Endothelial cell of umbilical vein (primary cell): ENCODE measurements at regions not wholly inside any gene's neighbourhood (a gene's known extent, or its start where the extent isn't known, plus 50 kb on each side); places are given as distances from the start of the nearest gene placed in this dataset.

Experiments
- BruUV-seq: library from RNA; stranded (reverse); fragments of 400-500 nt; replicated peaks from 2 replicates; lab custom pipeline; 2021; lab: Mats Ljungman, UMichigan
- CTCF ChIA-PET: fragments of 300-600, 350-600 bp; sonication (Branson Sonifier 250); formaldehyde crosslinking; loops from one replicate; lab custom pipeline; 2021; ENCODE audit warnings: antibody characterized with exemption, inconsistent platforms; lab: Charles Lee
- POLR2A ChIA-PET: fragments of 300-600, 350-600 bp; sonication (Branson Sonifier 250); formaldehyde crosslinking; loops from one replicate; lab custom pipeline; 2021; ENCODE audit warnings: antibody characterized with exemption, inconsistent platforms; lab: Charles Lee
- DNase-seq: peaks from one replicate; pipeline ENCODE4 v3.0.0-alpha.2; 2011; ENCODE audit warnings: low read depth, low spot score
- FAIRE-seq: peaks from 2 replicates; lab custom pipeline; 2011; peaks lifted over from hg19 to GRCh38; lab: Jason Lieb, UNC
- H2AFZ ChIP-seq: 2 replicates; pipeline ENCODE4 v1.6.0; 2012; ENCODE audit warnings: low read depth, low read length, control low read depth, inconsistent platforms
- H3K27ac ChIP-seq: 2 replicates; pipeline ENCODE4 v1.5.1; 2011; ENCODE audit warnings: low read depth, mild to moderate bottlenecking, control low read depth, low read length, moderate library complexity; ENCODE audit not compliant: insufficient read depth
- H3K27me3 ChIP-seq, 2 experiments: 2 replicates each; pipeline versions ENCODE4 v1.6.0 to v1.6.1; 2011; ENCODE audit warnings: low read length in 2 of 2, mixed read lengths in 1 of 2; ENCODE audit not compliant: control insufficient read depth in 2 of 2, insufficient read depth in 2 of 2
- H3K36me3 ChIP-seq, 2 experiments: 2 replicates in 1 of 2; 3 replicates in 1 of 2; pipeline ENCODE4 v1.5.1; 2011; ENCODE audit warnings: low read length in 2 of 2, mild to moderate bottlenecking in 1 of 2, moderate library complexity in 1 of 2; ENCODE audit not compliant: control insufficient read depth in 2 of 2, insufficient read depth in 2 of 2; ENCODE audit errors: extremely low read depth in 1 of 2
- H3K4me1 ChIP-seq: 3 replicates; pipeline ENCODE4 v1.5.1; 2011; ENCODE audit warnings: mild to moderate bottlenecking, low read length; ENCODE audit not compliant: control insufficient read depth, insufficient read depth; ENCODE audit errors: extremely low read depth
- H3K4me2 ChIP-seq: 2 replicates; pipeline ENCODE4 v1.6.1; 2011; ENCODE audit warnings: low read length, control low read depth, mixed read lengths; ENCODE audit not compliant: insufficient read depth
- H3K4me3 ChIP-seq, 3 experiments: fragments of 200-600 bp in 1 of 3; sonication (generic), shearing (Covaris generic) in 1 of 3; replicated peaks in 1 of 3; 2 replicates each; pipeline ENCODE4 v1.5.1; 2011 to 2016; ENCODE audit warnings: control low read depth in 3 of 3, low read length in 3 of 3, mild to moderate bottlenecking in 2 of 3, inconsistent platforms in 1 of 3, low read depth in 1 of 3, moderate library complexity in 1 of 3; ENCODE audit not compliant: insufficient read depth in 1 of 3
- H3K79me2 ChIP-seq: 2 replicates; pipeline ENCODE4 v1.6.0; 2012; ENCODE audit warnings: low read length, inconsistent platforms; ENCODE audit not compliant: control insufficient read depth, insufficient read depth
- H3K9ac ChIP-seq: replicated peaks from 2 replicates; pipeline ENCODE3; 2011; ENCODE audit warnings: low read length, control low read depth; ENCODE audit not compliant: insufficient read depth; ENCODE audit errors: extremely low read depth
- H3K9me1 ChIP-seq: replicated peaks from 3 replicates; pipeline ENCODE4 v1.6.0; 2011; ENCODE audit warnings: mild to moderate bottlenecking, low read length; ENCODE audit not compliant: control insufficient read depth, insufficient read depth; ENCODE audit errors: extremely low read depth
- H3K9me3 ChIP-seq: replicated peaks from 2 replicates; pipeline ENCODE4 v1.5.1; 2012; ENCODE audit warnings: low read length, inconsistent platforms; ENCODE audit not compliant: control insufficient read depth, insufficient read depth
- H4K20me1 ChIP-seq: replicated peaks from 2 replicates; pipeline ENCODE3; 2011; ENCODE audit warnings: mild to moderate bottlenecking, low read length; ENCODE audit not compliant: control insufficient read depth, insufficient read depth; ENCODE audit errors: extremely low read depth
- CTCF ChIP-seq, 2 donors: IDR thresholded peaks; 1 replicate in 1 of 2; 2 replicates in 1 of 2; pipeline ENCODE4 v1.5.1; 2011; ENCODE audit warnings: low read length in 2 of 2, mild to moderate bottlenecking in 2 of 2, moderate library complexity in 2 of 2, control low read depth in 1 of 2, inconsistent platforms in 1 of 2, low read depth in 1 of 2; ENCODE audit not compliant: insufficient read depth in 1 of 2; ENCODE audit errors: extremely low read depth in 1 of 2
- EZH2 ChIP-seq: IDR thresholded peaks from 2 replicates; pipeline ENCODE4 v1.6.1; 2012; ENCODE audit warnings: borderline replicate concordance, low read depth, mild to moderate bottlenecking, moderate library complexity, low read length, inconsistent platforms; ENCODE audit not compliant: severe bottlenecking
- FOS ChIP-seq: IDR thresholded peaks from 2 replicates; pipeline ENCODE4 v1.6.1; 2011; ENCODE audit warnings: mild to moderate bottlenecking, low read length, moderate library complexity, borderline replicate concordance; ENCODE audit not compliant: insufficient read depth
- GATA2 ChIP-seq: IDR thresholded peaks from 2 replicates; pipeline ENCODE4 v1.7.0; 2011; ENCODE audit warnings: low read depth, mild to moderate bottlenecking, moderate library complexity, mixed read lengths, low read length; ENCODE audit not compliant: insufficient read length, insufficient read depth
- JUN ChIP-seq: IDR thresholded peaks from 2 replicates; pipeline ENCODE4 v1.6.1; 2011; ENCODE audit warnings: borderline replicate concordance, low read depth; ENCODE audit not compliant: insufficient read length, insufficient read depth
- MAX ChIP-seq: IDR thresholded peaks from 2 replicates; pipeline ENCODE4 v1.6.1; 2011; ENCODE audit not compliant: insufficient read depth, insufficient read length
- MYC ChIP-seq: IDR thresholded peaks from one replicate; pipeline ENCODE4 v1.6.1; 2011; ENCODE audit warnings: mild to moderate bottlenecking, low read depth, low read length
- POLR2A ChIP-seq: IDR thresholded peaks from 2 replicates; pipeline ENCODE4 v1.6.1; 2012; ENCODE audit warnings: low read depth, mild to moderate bottlenecking, control low read depth, low read length
- POLR2AphosphoS5 ChIP-seq: IDR thresholded peaks from 2 replicates; pipeline ENCODE4 v1.6.1; 2012; ENCODE audit warnings: low read depth, mild to moderate bottlenecking, control low read depth, low read length, moderate library complexity; ENCODE audit not compliant: insufficient read depth
- dilution Hi-C: fragments of 300-500 bp; cut with MboI; formaldehyde crosslinking; loops from one replicate; pipeline ENCODE4 v1.15.0; 2019; ENCODE audit warnings: low sequenced_read_pairs; ENCODE audit not compliant: extremely low pct_ligation_motif_present
- intact Hi-C: fragments of 100-400 bp; cut with micrococcal nuclease; formaldehyde crosslinking; loops from one replicate; pipeline ENCODE4 v1.10.0; 2022

GRCh38 chr2:880201-880970, 70.3 kb upstream of the SNTG2 start:
- no peak overlapping the region for H3K27ac ChIP-seq
- H3K27me3 ChIP-seq, result no peaks in the 10 kb centered on the region
- no peak overlapping the region for H3K4me3 ChIP-seq
- BruUV-seq, result no TSS peak
- intact Hi-C loops, result no loop called here
- H2AFZ ChIP-seq, result no peak overlapping the region
- FAIRE-seq, result no peak
- no peak overlapping the region for H3K4me2 ChIP-seq
- peaks cover 2% of the 10 kb centered on the region for H3K9me3 ChIP-seq
- no peaks in the 10 kb centered on the region for H3K4me1 ChIP-seq
- H3K9ac ChIP-seq, result no peak overlapping the region
- no peaks in the 10 kb centered on the region for H3K79me2 ChIP-seq
- CTCF ChIA-PET, result no interaction called here
- POLR2A ChIA-PET, result no interaction called here
- dilution Hi-C loops, result no loop called here
- no peak for DNase-seq
- H3K9me1 ChIP-seq, result no peaks in the 10 kb centered on the region
- no peaks in the 10 kb centered on the region for H3K36me3 ChIP-seq
- TF ChIP-seq CTCF (IDR thresholded peaks at IDR 0.05; ENCODE audit: extremely low read depth in 1 of 2, insufficient read depth in 1 of 2, low read depth in 1 of 2, low read length in 2 of 2) (no peak), POLR2AphosphoS5 (no peak), GATA2 (no peak), JUN (no peak), MYC (no peak), POLR2A (no peak), FOS (no peak), MAX (no peak), EZH2 (no peak)
- H4K20me1 ChIP-seq, result no peaks in the 10 kb centered on the region
